Testis (tissue), 2 donors: ENCODE measurements at regions not wholly inside any gene's neighbourhood (a gene's known extent, or its start where the extent isn't known, plus 50 kb on each side); places are given as distances from the start of the nearest gene placed in this dataset.

Source experiments
- DNase-seq: peaks from one replicate; pipeline ENCODE4 v3.0.0-alpha.2; 2019
- H3K27ac ChIP-seq, 2 donors: fragments of 200-600 bp; sonication (generic); one replicate each; pipeline ENCODE4 v1.5.1; 2019
- H3K27me3 ChIP-seq: fragments of 200-600 bp; sonication (generic); one replicate; pipeline ENCODE4 v1.5.1; 2019
- H3K36me3 ChIP-seq: fragments of 200-600 bp; sonication (generic); one replicate; pipeline ENCODE4 v1.5.1; 2017; ENCODE audit warnings: low read depth; ENCODE audit errors: missing control alignments
- H3K4me1 ChIP-seq: fragments of 200-600 bp; sonication (generic); one replicate; pipeline ENCODE4 v1.5.1; 2019
- H3K4me3 ChIP-seq, 2 donors: fragments of 200-600 bp; sonication (generic); one replicate each; pipeline ENCODE4 v1.5.1; 2017 to 2019
- H3K9me3 ChIP-seq: fragments of 200-600 bp; sonication (generic); one replicate; pipeline ENCODE4 v1.5.1; 2017
- POLR2A ChIP-seq: fragments of 450-650 bp; IDR thresholded peaks from one replicate; pipeline ENCODE4 v1.6.1; 2017; ENCODE audit warnings: antibody characterized with exemption, mild to moderate bottlenecking, moderate library complexity
- whole genome bisulfite sequencing, 2 donors: methylation state at CpG; one replicate each; pipeline ENCODE4 v1.1.5; 2018; 5-methylcytosine and 5-hydroxymethylcytosine counted together
- intact Hi-C: fragments of 100-400 bp; cut with DNase I; formaldehyde crosslinking; loops from one replicate; pipeline ENCODE4 v1.15.1; 2023; ENCODE audit warnings: low total_unique reads
- TF ChIP-seq, protein P1 (sequence below), 3 experiments: fragments of 450-650 bp in 2 of 3; fragments of 200-600 bp in 1 of 3; sonication (generic) in 1 of 3; IDR thresholded peaks; one replicate each; pipeline ENCODE4 v1.5.1; 2016 to 2019; ENCODE audit warnings: antibody characterized with exemption in 3 of 3, mild to moderate bottlenecking in 2 of 3, moderate library complexity in 1 of 3

DNA sequence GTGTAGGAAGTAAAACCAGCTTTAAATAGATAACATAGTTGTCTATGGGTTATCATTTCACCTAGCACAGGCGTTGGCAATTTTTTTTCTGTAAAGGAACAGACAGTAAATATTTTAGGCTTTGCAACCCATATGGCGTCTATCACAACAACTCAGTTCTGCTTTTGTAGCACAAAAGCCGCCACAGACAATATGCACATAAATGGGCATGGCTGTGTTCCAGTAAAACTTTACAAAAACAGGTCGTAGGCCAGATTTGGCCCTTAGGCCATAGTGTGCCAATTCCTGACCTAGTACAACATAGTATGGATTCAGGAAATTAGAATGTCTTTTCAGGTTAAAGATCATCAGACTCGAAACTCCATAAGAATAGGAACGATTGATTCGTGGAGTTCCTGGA, 265.3 kb upstream of the GK2 start:
- TF ChIP-seq, protein P1, sequence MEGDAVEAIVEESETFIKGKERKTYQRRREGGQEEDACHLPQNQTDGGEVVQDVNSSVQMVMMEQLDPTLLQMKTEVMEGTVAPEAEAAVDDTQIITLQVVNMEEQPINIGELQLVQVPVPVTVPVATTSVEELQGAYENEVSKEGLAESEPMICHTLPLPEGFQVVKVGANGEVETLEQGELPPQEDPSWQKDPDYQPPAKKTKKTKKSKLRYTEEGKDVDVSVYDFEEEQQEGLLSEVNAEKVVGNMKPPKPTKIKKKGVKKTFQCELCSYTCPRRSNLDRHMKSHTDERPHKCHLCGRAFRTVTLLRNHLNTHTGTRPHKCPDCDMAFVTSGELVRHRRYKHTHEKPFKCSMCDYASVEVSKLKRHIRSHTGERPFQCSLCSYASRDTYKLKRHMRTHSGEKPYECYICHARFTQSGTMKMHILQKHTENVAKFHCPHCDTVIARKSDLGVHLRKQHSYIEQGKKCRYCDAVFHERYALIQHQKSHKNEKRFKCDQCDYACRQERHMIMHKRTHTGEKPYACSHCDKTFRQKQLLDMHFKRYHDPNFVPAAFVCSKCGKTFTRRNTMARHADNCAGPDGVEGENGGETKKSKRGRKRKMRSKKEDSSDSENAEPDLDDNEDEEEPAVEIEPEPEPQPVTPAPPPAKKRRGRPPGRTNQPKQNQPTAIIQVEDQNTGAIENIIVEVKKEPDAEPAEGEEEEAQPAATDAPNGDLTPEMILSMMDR (IDR thresholded peaks at IDR 0.05) = no peak
- TF ChIP-seq POLR2A = no peak
- intact Hi-C loops = no loop called here
- 66 to 80% methylated on average over 7 of the region's 7 CpGs for WGBS, 2 donors
- Histone ChIP-seq H3K36me3 (no peaks in the 10 kb centered on the region), H3K27me3 (no peaks in the 10 kb centered on the region), H3K4me1 (no peaks in the 10 kb centered on the region), H3K27ac (no peak overlapping the region), H3K4me3 (no peak overlapping the region), H3K9me3 (no peaks in the 10 kb centered on the region)
- no peak for DNase-seq

DNA sequence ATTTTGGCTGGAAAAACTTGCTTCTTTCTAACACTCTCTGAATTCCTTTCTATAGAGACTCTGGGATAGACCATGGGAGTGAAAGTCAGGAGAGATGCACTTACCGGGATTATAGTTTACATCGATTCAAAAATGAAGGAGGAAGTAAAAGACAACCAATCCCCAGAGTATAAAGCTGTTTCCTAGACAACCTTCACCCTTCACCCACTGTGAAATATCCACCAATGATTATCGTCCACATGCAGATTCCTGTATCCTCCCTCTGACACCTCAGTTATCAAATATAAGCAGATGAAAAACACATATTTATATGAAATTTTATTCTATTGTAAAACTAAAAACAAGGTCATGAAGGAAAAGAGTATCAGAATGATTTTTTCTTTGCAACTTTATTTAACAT, 258.8 kb upstream of the GK2 start:
- 88% methylated on average over 3 of the region's 3 CpGs for WGBS, 2 donors
- intact Hi-C loops = no loop called here
- TF ChIP-seq, protein P1 (IDR thresholded peaks at IDR 0.05) = no peak
- TF ChIP-seq POLR2A = no peak

DNA sequence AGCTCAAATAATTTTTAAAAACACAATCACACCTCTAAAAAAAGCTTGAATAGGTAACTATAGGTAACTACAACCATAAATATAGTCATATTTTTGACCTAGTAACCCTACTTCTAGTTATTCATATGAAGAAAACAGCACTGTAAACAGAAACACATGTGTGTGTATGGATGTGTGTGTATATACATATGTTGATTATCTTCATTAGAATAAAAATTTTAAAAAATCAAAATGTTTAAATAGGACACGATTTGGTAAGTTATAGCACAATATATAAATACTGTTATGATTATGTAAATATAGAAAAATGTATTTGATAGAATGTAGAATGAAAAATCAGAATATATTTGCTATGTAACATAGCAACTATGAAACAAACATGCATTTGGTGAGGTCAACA, 258.1 kb upstream of the GK2 start:
- H3K4me3 ChIP-seq = no peak overlapping the region
- no peak for DNase-seq
- no peak overlapping the region for H3K27ac ChIP-seq
- 57 to 85% methylated on average over 1 of the region's 1 CpG for WGBS, 2 donors
- H3K27me3 ChIP-seq = no peaks in the 10 kb centered on the region
- intact Hi-C loops = no loop called here
- no peaks in the 10 kb centered on the region for H3K4me1 ChIP-seq
- no peaks in the 10 kb centered on the region for H3K36me3 ChIP-seq
- no peaks in the 10 kb centered on the region for H3K9me3 ChIP-seq
- TF ChIP-seq, protein P1 (IDR thresholded peaks at IDR 0.05) = no peak
- no peak for TF ChIP-seq POLR2A

More for the DNA sequence above, 258.8 kb upstream of the GK2 start:
- Histone ChIP-seq H3K36me3 (no peaks in the 10 kb centered on the region), H3K9me3 (no peaks in the 10 kb centered on the region), H3K27me3 (no peaks in the 10 kb centered on the region), H3K4me1 (no peaks in the 10 kb centered on the region), H3K4me3 (no peak overlapping the region), H3K27ac (no peak overlapping the region)
- no peak for DNase-seq

DNA sequence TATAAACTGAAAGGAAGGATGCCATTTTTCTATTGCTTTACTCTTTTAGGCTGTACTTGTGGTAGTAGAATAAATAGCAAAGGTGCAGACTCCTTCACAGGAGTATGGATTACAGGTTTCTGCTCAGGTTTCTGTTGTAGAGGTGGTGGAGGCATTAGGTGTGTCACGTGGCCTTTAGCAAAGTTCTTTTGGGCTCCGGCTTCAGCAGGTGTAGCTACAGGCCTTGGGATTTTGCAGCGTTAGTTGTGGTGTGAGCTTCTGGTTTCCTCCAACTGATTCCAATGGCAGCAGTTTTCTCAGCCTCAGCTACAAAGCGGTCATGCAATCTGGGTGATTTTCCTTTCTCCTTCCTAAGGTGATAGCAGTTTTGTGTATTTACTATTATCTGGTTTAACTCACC, 255.8 kb upstream of the GK2 start:
- WGBS, 2 donors = 73 to 82% methylated on average over 4 of the region's 4 CpGs
- DNase-seq = no peak
- TF ChIP-seq POLR2A = no peak
- TF ChIP-seq, protein P1 (IDR thresholded peaks at IDR 0.05) = no peak
- Histone ChIP-seq H3K4me1 (no peaks in the 10 kb centered on the region), H3K4me3 (no peak overlapping the region), H3K27ac (no peak overlapping the region), H3K9me3 (no peaks in the 10 kb centered on the region), H3K36me3 (no peaks in the 10 kb centered on the region), H3K27me3 (no peaks in the 10 kb centered on the region)
- intact Hi-C loops = no loop called here

DNA sequence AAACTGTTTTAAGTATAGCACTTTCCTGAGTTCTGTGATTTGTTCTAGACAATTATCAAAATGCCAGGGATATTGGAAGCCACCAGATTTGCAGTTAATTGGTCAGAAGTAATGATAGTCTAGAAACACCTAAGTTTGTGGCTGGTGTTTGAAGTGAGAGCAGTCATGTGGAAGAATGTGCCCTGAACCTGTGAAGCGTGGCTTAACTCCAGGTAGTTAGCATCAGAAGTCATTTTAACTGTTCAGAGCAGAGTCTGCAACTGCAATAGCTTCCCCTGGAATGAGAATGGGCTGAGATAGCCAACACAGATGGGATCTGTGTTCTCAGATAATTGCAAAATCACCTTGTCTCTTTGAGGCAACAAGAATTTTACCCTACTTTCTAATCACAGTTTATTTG, 255.1 kb upstream of the GK2 start:
- TF ChIP-seq, protein P1 (IDR thresholded peaks at IDR 0.05) = no peak
- TF ChIP-seq POLR2A = no peak
- intact Hi-C loops = no loop called here
- WGBS, 2 donors = 76 to 91% methylated on average over 1 of the region's 1 CpG
- DNase-seq = no peak
- no peak overlapping the region for H3K27ac ChIP-seq
- no peaks in the 10 kb centered on the region for H3K27me3 ChIP-seq
- H3K9me3 ChIP-seq = no peaks in the 10 kb centered on the region
- no peak overlapping the region for H3K4me3 ChIP-seq
- no peaks in the 10 kb centered on the region for H3K4me1 ChIP-seq
- H3K36me3 ChIP-seq = no peaks in the 10 kb centered on the region
